Stomach (tissue), 8 donors: ENCODE measurements at regions not wholly inside any gene's neighbourhood (a gene's known extent, or its start where the extent isn't known, plus 50 kb on each side); places are given as distances from the start of the nearest gene placed in this dataset.

ENCODE experiments used
- DNase-seq, 2 donors: peaks; one replicate each; pipeline versions ENCODE4 v3.0.0 to v3.0.0-alpha.2; 2013 to 2019
- H3K27ac ChIP-seq, 5 donors: fragments of 200-600 bp in 4 of 5; sonication (generic) in 4 of 5; one replicate each; pipeline ENCODE4 v1.5.1; 2013 to 2019; ENCODE audit warnings: mild to moderate bottlenecking in 1 of 5, moderate library complexity in 1 of 5
- H3K27me3 ChIP-seq, 3 donors: fragments of 200-600 bp; sonication (generic); one replicate each; pipeline ENCODE4 v1.5.1; 2017 to 2019; ENCODE audit warnings: mixed run types in 1 of 3
- H3K36me3 ChIP-seq, 4 donors: fragments of 200-600 bp; sonication (generic); 1 replicate in 3 of 4; 2 replicates in 1 of 4; pipeline ENCODE4 v1.5.1; 2016 to 2019
- H3K4me1 ChIP-seq, 4 donors: fragments of 200-600 bp; sonication (generic); one replicate each; pipeline ENCODE4 v1.5.1; 2016 to 2019
- H3K4me3 ChIP-seq, 4 donors: fragments of 200-600 bp; sonication (generic) in 3 of 4; one replicate each; pipeline ENCODE4 v1.5.1; 2016 to 2019; ENCODE audit warnings: mild to moderate bottlenecking in 1 of 4
- H3K9me3 ChIP-seq, 4 donors: fragments of 200-600 bp; sonication (generic); one replicate each; pipeline ENCODE4 v1.5.1; 2016 to 2019
- CTCF ChIP-seq, 7 experiments: fragments of 450-650 bp in 4 of 7; fragments of 200-600 bp in 3 of 7; sonication (generic) in 3 of 7; IDR thresholded peaks; one replicate each; pipeline ENCODE4 v1.5.1; 2016 to 2019; ENCODE audit warnings: antibody characterized with exemption in 7 of 7, control low read depth in 2 of 7, mild to moderate bottlenecking in 1 of 7
- EP300 ChIP-seq: sonication (generic); formaldehyde crosslinking; IDR thresholded peaks from one replicate; pipeline ENCODE4 v1.6.1; 2017; ENCODE audit warnings: antibody characterized with exemption
- POLR2A ChIP-seq, 4 donors: fragments of 450-650 bp; IDR thresholded peaks; one replicate each; pipeline ENCODE4 v1.6.1; 2016; ENCODE audit warnings: antibody characterized with exemption in 4 of 4, control low read depth in 2 of 4, mild to moderate bottlenecking in 1 of 4, moderate library complexity in 1 of 4
- POLR2AphosphoS5 ChIP-seq, 3 donors: sonication (generic); formaldehyde crosslinking; IDR thresholded peaks; one replicate each; pipeline ENCODE4 v1.6.1; 2016; ENCODE audit warnings: antibody characterized with exemption in 3 of 3
- WGBS, 5 donors: extraction: QIAGEN DNeasy Blood & Tissue Kit in 3 of 5; methylation state at CpG; one replicate each; pipeline versions ENCODE4 v1.1.5 to v1.1.7; 2013 to 2018; 5-methylcytosine and 5-hydroxymethylcytosine counted together
- intact Hi-C: fragments of 100-400 bp; cut with DNase I; formaldehyde crosslinking; loops from one replicate; pipeline ENCODE4 v1.15.1; 2023; ENCODE audit warnings: low total_unique reads
- donor health status: healthy with polysubstance abuse.
- donor health status: Bipolar disorder and iron deficiency.
- donor health status: healthy.

GRCh38 chr6:48755315-48755714, 644.3 kb upstream of the PTCHD4 start:
- intact Hi-C loops, result no loop called here
- WGBS, 5 donors, result 41 to 57% (median 54%) methylated on average over 3 of the region's 3 CpGs
- DNase-seq, result no peak
- Histone ChIP-seq H3K4me1 (no peaks in the 10 kb centered on the region), H3K4me3 (no peak overlapping the region), H3K9me3 (no peaks in the 10 kb centered on the region), H3K27me3 (no peaks in the 10 kb centered on the region), H3K27ac (no peak overlapping the region), H3K36me3 (no peaks in the 10 kb centered on the region)
- TF ChIP-seq POLR2AphosphoS5 (IDR thresholded peaks at IDR 0.05) (no peak), EP300 (no peak), POLR2A (IDR thresholded peaks at IDR 0.05) (no peak), CTCF (IDR thresholded peaks at IDR 0.05) (no peak)

- DNase-seq, result no peak
- Histone ChIP-seq H3K27me3 (no peaks in the 10 kb centered on the region), H3K4me1 (no peaks in the 10 kb centered on the region), H3K27ac (no peak overlapping the region), H3K36me3 (no peaks in the 10 kb centered on the region), H3K4me3 (no peak overlapping the region), H3K9me3 (no peaks in the 10 kb centered on the region)
- 68 to 80% (median 73%) methylated on average over 3 of the region's 3 CpGs for WGBS, 5 donors
- intact Hi-C loops, result no loop called here
- TF ChIP-seq EP300 (no peak), POLR2A (IDR thresholded peaks at IDR 0.05) (no peak), POLR2AphosphoS5 (IDR thresholded peaks at IDR 0.05) (no peak), CTCF (IDR thresholded peaks at IDR 0.05) (no peak)
Observed at GRCh38 chr6:48754641-48755040, 643.6 kb upstream of the PTCHD4 start.

GRCh38 chr6:48750861-48751260, 639.9 kb upstream of the PTCHD4 start:
- Histone ChIP-seq H3K4me3 (no peak overlapping the region), H3K36me3 (no peaks in the 10 kb centered on the region), H3K4me1 (no peaks in the 10 kb centered on the region), H3K27me3 (no peaks in the 10 kb centered on the region), H3K9me3 (no peaks in the 10 kb centered on the region), H3K27ac (no peak overlapping the region)
- TF ChIP-seq POLR2A (IDR thresholded peaks at IDR 0.05) (no peak), EP300 (no peak), POLR2AphosphoS5 (IDR thresholded peaks at IDR 0.05) (no peak), CTCF (IDR thresholded peaks at IDR 0.05) (no peak)
- DNase-seq, result no peak
- intact Hi-C loops, result no loop called here
- WGBS, 5 donors, result 68 to 81% (median 80%) methylated on average over 2 of the region's 2 CpGs

DNA sequence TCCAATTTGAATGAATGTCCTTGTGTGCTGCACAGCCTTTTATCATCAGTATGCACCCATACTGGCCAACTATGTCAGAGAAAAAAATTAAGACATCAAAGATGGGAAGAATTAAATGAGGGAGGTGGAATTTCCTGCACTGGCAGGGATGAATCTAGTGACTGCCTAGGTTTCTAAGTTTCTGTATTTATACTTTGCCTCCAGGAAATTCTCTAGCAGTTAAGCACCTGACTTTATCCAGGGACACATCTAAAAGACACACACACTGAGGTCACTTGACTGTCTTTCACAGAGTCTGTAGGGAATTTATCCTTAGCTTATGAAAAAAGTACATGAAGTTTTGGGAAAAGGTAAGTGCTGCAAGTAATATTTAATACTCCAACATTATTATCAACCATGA, 636.5 kb upstream of the PTCHD4 start:
- Histone ChIP-seq H3K27ac (no peak overlapping the region), H3K4me1 (no peaks in the 10 kb centered on the region), H3K27me3 (no peaks in the 10 kb centered on the region), H3K4me3 (no peak overlapping the region), H3K9me3 (no peaks in the 10 kb centered on the region), H3K36me3 (no peaks in the 10 kb centered on the region)
- DNase-seq, result no peak
- no peak for TF ChIP-seq POLR2A (IDR thresholded peaks at IDR 0.05)
- TF ChIP-seq POLR2AphosphoS5 (IDR thresholded peaks at IDR 0.05), result no peak
- TF ChIP-seq CTCF (IDR thresholded peaks at IDR 0.05), result no peak
- no peak for TF ChIP-seq EP300
- intact Hi-C loops, result no loop called here

GRCh38 chr6:48747040-48747439, 636.0 kb upstream of the PTCHD4 start:
- Histone ChIP-seq H3K9me3 (no peaks in the 10 kb centered on the region), H3K4me1 (no peaks in the 10 kb centered on the region), H3K27me3 (no peaks in the 10 kb centered on the region), H3K36me3 (no peaks in the 10 kb centered on the region), H3K27ac (no peak overlapping the region), H3K4me3 (no peak overlapping the region)
- no peak for TF ChIP-seq POLR2A (IDR thresholded peaks at IDR 0.05)
- 25 to 42% (median 40%) methylated on average over 2 of the region's 2 CpGs for WGBS, 5 donors
- intact Hi-C loops, result no loop called here
- no peak for DNase-seq
